NCI-H526 treated with DMSO at 0.1 percent for 48 hours (cell line): ENCODE measurements at regions not wholly inside any gene's neighbourhood (a gene's known extent, or its start where the extent isn't known, plus 50 kb on each side); places are given as distances from the start of the nearest gene placed in this dataset.

Experiments
- DNase-seq: peaks from one replicate; lab custom pipeline; 2025; lab: John Stamatoyannopoulos, UW

DNA sequence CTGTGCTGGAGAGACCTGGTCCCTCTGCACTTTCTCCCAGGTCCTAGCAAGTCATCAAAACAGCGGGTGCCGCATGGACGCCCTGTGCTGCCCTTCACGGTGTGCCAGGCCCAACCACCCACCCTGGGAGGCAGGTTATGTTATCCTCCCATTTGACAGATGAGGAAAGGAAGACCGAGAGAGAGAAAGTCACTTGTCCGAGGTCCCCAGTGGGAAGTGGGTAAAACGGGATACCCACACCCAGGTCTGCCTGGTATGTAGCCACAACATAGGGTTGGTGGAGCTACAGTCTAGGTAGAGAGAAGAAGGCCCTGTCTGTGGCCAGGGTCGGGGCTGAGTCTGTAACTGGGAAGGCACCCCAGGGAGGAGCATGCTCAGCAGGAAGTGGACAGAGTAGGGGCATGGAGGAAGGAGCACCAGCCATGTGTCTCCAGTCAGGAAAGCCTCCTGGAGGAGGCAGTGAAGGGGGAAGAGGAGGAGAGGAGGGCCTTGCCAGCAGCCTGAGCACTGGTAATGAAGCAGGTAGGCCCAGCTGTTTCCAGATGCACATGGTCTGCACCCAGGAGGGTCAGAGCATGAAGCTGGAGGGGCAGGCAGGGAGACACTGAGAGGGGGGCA is 98.4 kb downstream of the ZFP36L2 start:
- DNase-seq, result no peak

- DNase-seq, result peak; percentile 33
Measured at GRCh38 chr2:43127208-43127940, 99.0 kb downstream of the ZFP36L2 start.

GRCh38 chr2:43126817-43127207 is 99.6 kb downstream of the ZFP36L2 start:
- no peak for DNase-seq

DNA sequence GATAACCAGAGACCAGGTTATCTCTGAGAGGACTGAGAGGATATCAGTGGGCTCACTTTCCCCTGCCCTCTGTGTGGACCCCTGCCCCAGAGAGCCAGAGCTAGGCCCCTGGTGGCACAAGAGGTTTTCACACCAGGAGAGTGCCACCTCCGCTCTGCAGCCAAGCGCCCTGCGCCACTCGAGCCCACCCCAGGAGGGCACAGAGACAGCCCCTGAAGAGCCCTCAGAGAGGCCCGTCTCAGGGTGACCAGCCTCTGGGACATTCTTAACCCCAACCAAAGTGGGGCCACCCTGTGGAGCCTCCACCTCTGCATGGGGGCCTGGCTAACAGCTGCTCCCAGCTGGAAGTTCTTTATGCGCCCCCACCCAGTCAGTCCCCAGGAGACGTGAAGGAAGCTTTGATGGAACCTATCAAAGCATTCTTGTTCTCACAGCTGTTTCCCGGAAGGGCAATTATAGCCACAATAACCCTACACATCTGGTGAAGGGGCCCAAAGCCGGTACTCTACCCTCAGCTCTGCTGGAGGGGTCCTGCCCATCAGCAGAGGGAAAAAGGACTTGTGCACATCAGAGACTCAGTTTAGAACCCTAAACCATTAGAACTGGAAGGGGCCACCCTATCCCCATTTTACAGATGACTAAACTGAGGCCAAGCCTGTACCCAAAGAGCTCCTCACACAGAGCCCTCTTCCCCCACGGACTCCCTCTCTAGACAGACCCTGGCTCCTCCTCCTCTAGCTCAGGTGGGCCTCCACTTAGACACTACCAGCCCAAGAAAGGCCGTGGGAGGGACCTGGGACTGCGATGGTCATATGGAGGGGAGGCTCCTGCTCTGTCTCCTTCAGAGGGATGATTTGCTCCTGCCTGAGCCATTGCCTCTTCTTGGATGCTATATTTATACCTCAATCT is 101.1 kb downstream of the ZFP36L2 start:
- DNase-seq, result no peak

DNA sequence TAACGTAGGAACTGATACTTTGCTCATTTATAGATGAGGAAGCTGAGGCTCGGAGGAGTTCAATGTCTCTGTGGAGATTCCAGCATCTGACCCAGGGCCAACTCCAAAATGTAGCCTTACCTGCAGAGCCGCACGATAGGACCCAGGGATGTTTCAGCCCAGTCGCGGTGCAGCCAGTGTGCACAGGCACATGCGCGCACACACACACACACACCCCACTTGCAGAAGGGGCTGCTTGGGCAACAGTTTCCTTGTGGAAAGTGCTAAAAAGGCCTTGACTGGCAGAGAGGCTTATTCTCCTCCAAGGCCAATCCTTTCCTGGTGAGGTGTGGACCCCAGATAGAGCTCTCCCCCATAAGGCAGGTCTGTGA is 101.7 kb downstream of the ZFP36L2 start:
- no peak for DNase-seq

DNA sequence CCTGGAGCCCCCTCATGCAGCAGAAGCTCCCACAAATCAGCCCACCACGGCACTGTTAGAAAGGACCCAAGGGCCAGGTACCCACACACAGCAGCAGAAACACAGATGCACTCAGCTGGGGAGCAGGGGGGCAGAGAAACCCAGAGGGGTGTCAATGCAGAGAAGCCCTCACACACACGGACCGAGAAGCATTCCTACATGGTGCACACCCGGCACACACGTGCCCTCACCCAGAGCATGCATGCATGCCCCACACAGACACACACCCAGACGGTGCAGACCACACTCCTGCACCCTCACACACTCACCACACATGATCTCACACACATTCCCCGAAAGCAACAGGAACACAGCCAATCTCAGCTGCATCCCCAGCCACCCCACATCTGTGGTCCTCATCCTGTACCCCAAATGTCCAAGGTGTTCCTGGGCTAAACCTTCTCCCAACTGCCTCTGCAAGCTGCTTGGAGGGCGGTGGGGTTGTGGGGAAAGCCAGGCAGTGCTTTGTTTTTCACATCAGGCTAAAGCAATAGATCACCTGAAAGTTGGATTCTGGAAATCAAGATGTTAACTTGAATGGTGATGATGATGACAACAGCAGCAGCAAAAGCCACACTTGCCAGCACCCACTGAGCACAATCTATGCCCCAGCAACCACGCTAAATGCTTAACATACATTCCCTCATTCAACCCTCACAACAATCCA is 102.3 kb downstream of the ZFP36L2 start:
- no peak for DNase-seq

DNA sequence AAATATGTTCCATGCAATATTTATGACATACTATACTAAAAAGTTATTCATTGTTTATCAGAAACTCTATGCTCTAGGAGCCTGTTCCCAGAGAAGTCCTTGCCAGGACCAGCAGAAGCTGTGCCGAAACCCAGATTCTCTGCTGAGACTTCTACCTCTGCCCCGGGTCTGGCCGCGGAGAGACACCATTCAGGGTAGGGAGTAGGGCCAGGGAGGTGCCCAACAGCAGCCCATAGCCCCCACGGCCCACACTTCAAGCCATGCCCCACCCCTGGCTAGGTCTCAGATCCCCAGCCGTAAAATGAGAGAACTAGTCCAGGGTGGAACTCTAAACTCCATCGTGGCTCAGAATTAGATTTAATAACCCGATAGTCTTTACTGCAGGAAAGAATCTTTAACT is 102.9 kb downstream of the ZFP36L2 start:
- no peak for DNase-seq

- no peak for DNase-seq
Measured at GRCh38 chr2:43123028-43123427, 103.4 kb downstream of the ZFP36L2 start.

DNA sequence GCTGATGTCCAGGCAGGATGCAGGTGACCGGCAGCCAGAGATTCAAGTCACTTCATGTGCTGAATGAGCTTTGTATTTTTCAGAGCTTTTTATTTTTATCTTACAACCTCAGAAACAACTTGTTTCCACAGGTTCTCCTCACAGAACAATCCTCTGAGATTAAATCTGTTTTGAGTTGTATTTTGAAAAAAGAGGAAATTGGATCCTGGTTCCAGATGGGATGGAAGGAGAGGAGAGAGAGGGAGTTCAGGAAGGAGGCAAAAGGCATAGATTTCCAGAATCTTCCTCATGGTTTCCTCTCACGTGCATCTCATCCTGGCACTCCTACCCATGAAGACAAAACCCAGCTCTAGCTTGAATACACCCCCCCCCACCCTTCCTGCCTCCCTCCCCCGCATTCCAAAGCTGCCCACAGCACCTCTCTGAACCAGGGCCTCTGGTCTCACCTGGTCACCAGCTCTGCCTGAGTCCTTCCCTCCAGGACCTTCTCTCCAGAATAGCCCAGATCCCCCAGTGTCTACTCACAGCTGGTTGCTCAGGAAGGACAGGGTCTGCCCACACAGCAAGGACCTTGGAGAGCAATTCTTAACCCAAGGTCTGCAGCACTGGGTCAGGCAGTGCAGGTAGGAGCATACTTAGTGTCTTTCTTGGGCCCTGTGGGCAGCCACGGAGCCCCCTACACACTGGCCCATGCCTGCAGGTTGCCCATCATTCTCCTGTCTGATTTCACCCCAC is 104.7 kb downstream of the ZFP36L2 start:
- DNase-seq, result no peak

DNA sequence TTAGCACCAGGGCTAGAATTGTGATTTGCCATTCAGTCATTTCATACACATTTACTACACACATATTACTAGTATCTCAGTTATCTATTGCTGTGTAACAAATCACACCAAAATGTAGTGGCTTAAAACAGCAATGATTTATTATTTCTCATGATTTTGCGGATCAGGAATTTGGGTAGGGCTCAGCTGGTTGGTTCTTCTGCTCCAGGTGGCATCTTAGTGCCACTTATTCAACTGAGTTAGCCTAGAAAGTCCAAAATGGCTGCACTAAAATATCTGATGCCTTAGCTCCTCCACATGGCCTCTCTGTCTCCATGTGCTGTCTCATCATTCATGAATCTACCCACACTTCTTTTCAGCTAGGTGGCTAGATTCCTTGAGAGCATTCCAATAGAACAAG is 107.1 kb downstream of the ZFP36L2 start:
- no peak for DNase-seq

- no peak for DNase-seq
Measured at GRCh38 chr2:43117521-43118143, 108.8 kb downstream of the ZFP36L2 start.

GRCh38 chr2:43116988-43117387 is 109.4 kb downstream of the ZFP36L2 start:
- DNase-seq, result no peak

- DNase-seq, result no peak
Measured at GRCh38 chr2:43115881-43116280, 110.5 kb downstream of the ZFP36L2 start.

GRCh38 chr2:43114210-43114609 is 112.2 kb downstream of the ZFP36L2 start:
- no peak for DNase-seq

- DNase-seq, result no peak
Measured at GRCh38 chr2:43111788-43112554, 114.4 kb downstream of the ZFP36L2 start.

DNA sequence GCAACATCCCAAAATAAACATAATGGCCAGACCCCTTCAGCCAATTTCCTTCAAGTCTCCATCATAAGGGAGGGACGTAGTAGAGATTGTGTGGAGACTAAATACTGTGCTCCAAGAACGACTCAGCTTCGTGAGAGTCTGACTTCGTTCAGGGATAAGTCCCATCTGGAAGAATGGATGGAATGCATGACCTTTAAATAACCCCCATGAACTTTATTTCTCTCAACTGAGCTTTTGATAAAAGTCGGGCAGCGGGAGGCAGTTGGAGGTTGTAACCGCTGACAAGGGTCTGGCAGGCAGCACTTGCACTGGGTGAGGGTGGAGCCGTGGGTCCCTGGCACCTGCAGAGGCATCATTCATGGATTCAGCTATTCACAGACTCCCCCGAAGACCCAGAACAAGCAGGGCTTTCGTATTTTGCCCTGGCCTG is 115.9 kb downstream of the ZFP36L2 start:
- no peak for DNase-seq

GRCh38 chr2:43109261-43109743 is 117.1 kb downstream of the ZFP36L2 start:
- DNase-seq, result no peak

- DNase-seq, result no peak
Measured at GRCh38 chr2:43107679-43108078, 118.7 kb downstream of the ZFP36L2 start.

GRCh38 chr2:43106559-43107527 is 119.6 kb downstream of the ZFP36L2 start:
- DNase-seq, result no peak
